Kidney tubule cell (primary cell): ENCODE measurements at regions not wholly inside any gene's neighbourhood (a gene's known extent, or its start where the extent isn't known, plus 50 kb on each side); places are given as distances from the start of the nearest gene placed in this dataset.

Source experiments
- DNase-seq: peaks from one replicate; pipeline ENCODE4 v3.0.0-alpha.2; 2018; ENCODE audit warnings: low spot score

- DNase-seq, result no peak
Measured at GRCh38 chr13:90070837-90071525, 1276.5 kb upstream of the MIR17HG start.

GRCh38 chr13:90084684-90085290 is 1262.7 kb upstream of the MIR17HG start:
- DNase-seq, result no peak

- no peak for DNase-seq
Measured at GRCh38 chr13:90089051-90089450, 1258.4 kb upstream of the MIR17HG start.

GRCh38 chr13:90091611-90092010 is 1255.9 kb upstream of the MIR17HG start:
- DNase-seq, result no peak

GRCh38 chr13:90094357-90094756 is 1253.1 kb upstream of the MIR17HG start:
- no peak for DNase-seq

- DNase-seq, result no peak
Measured at GRCh38 chr13:90098577-90098976, 1248.9 kb upstream of the MIR17HG start.

- DNase-seq, result no peak
Measured at GRCh38 chr13:90099847-90100246, 1247.6 kb upstream of the MIR17HG start.

- no peak for DNase-seq
Measured at GRCh38 chr13:90103099-90103784, 1244.2 kb upstream of the MIR17HG start.

- DNase-seq, result no peak
Measured at GRCh38 chr13:90104764-90105163, 1242.7 kb upstream of the MIR17HG start.

GRCh38 chr13:90105276-90105675 is 1242.2 kb upstream of the MIR17HG start:
- DNase-seq, result peak; percentile 85

- DNase-seq, result peak; percentile 50
Measured at GRCh38 chr13:90105849-90106496, 1241.5 kb upstream of the MIR17HG start.

- DNase-seq, result peak; percentile 70
Measured at GRCh38 chr13:90107661-90108060, 1239.8 kb upstream of the MIR17HG start.

- DNase-seq, result no peak
Measured at GRCh38 chr13:90108547-90108946, 1238.9 kb upstream of the MIR17HG start.

- DNase-seq, result no peak
Measured at GRCh38 chr13:90116121-90116520, 1231.4 kb upstream of the MIR17HG start.

GRCh38 chr13:90118467-90119071 is 1228.9 kb upstream of the MIR17HG start:
- DNase-seq, result no peak

GRCh38 chr13:90120026-90120425 is 1227.5 kb upstream of the MIR17HG start:
- DNase-seq, result no peak

- no peak for DNase-seq
Measured at GRCh38 chr13:90121784-90122183, 1225.7 kb upstream of the MIR17HG start.

GRCh38 chr13:90122531-90122930 is 1225.0 kb upstream of the MIR17HG start:
- no peak for DNase-seq

- DNase-seq, result no peak
Measured at GRCh38 chr13:90135558-90135957, 1211.9 kb upstream of the MIR17HG start.

GRCh38 chr13:90142251-90142650 is 1205.2 kb upstream of the MIR17HG start:
- no peak for DNase-seq

- DNase-seq, result peak; percentile 30
Measured at GRCh38 chr13:90154311-90154960, 1193.1 kb upstream of the MIR17HG start.

- DNase-seq, result no peak
Measured at GRCh38 chr13:90156390-90156789, 1191.1 kb upstream of the MIR17HG start.
